Gastroesophageal sphincter (tissue), 3 donors: ENCODE measurements at regions not wholly inside any gene's neighbourhood (a gene's known extent, or its start where the extent isn't known, plus 50 kb on each side); places are given as distances from the start of the nearest gene placed in this dataset.

Experiments used
- POLR2A ChIP-seq, 2 donors: fragments of 450-650 bp; IDR thresholded peaks; one replicate each; pipeline ENCODE4 v1.6.1; 2017; ENCODE audit warnings: antibody characterized with exemption in 2 of 2, mild to moderate bottlenecking in 2 of 2, moderate library complexity in 1 of 2
- TF ChIP-seq, protein P1 (sequence below), 4 experiments: fragments of 200-600 bp in 2 of 4; fragments of 450-650 bp in 2 of 4; sonication (generic) in 1 of 4; IDR thresholded peaks; one replicate each; pipeline ENCODE4 v1.5.1; 2017 to 2019; ENCODE audit warnings: antibody characterized with exemption in 4 of 4, mild to moderate bottlenecking in 2 of 4, moderate library complexity in 2 of 4

DNA sequence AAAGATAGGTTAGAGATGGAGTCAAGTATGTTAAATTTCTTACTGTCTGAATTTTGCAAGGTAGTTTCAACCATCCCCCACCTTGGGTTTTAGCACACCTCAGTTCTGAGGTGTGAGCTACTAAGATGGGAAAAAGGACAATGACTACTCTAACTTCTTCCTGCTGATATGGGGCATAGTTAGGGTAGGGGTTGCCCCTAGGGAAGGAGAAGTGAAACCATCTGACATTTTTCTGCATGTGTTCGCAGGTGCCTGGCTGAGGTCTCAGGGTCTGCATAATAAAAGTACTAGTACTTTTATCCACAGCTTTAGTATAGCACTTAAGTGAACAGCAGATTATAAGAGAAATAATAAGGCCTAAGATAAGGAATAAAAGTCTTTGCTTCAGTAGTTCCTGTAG is 129.5 kb upstream of the CYSLTR1 start:
- TF ChIP-seq, protein P1, sequence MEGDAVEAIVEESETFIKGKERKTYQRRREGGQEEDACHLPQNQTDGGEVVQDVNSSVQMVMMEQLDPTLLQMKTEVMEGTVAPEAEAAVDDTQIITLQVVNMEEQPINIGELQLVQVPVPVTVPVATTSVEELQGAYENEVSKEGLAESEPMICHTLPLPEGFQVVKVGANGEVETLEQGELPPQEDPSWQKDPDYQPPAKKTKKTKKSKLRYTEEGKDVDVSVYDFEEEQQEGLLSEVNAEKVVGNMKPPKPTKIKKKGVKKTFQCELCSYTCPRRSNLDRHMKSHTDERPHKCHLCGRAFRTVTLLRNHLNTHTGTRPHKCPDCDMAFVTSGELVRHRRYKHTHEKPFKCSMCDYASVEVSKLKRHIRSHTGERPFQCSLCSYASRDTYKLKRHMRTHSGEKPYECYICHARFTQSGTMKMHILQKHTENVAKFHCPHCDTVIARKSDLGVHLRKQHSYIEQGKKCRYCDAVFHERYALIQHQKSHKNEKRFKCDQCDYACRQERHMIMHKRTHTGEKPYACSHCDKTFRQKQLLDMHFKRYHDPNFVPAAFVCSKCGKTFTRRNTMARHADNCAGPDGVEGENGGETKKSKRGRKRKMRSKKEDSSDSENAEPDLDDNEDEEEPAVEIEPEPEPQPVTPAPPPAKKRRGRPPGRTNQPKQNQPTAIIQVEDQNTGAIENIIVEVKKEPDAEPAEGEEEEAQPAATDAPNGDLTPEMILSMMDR (IDR thresholded peaks at IDR 0.05): no peak
- TF ChIP-seq POLR2A (IDR thresholded peaks at IDR 0.05): no peak
